Left cardiac atrium (tissue), 4 donors: ENCODE measurements at regions not wholly inside any gene's neighbourhood (a gene's known extent, or its start where the extent isn't known, plus 50 kb on each side); places are given as distances from the start of the nearest gene placed in this dataset.
"Not testable (repeated sequence)": the region's sequence is repeated elsewhere in the genome, so short reads cannot be mapped to it uniquely, and the experiment has no call there.

ENCODE experiments used
- ATAC-seq, 2 donors: fragments of 200-7000 bp; cut with Tn5 transposase; one replicate each; pipeline ENCODE4 v1.9.1; 2020; ENCODE audit warnings: mild to moderate bottlenecking in 2 of 2, moderate library complexity in 2 of 2
- DNase-seq: peaks from one replicate; pipeline ENCODE4 v3.0.0-alpha.2; 2020
- intact Hi-C, 2 donors: fragments of 100-400 bp; cut with DNase I; formaldehyde crosslinking; loops; one replicate each; pipeline versions ENCODE4 v1.14.1 to v1.15.1; 2022 to 2023
- donor health status: DM: no; HTN: yes; CAD: no.
- donor health status: DM: no; HTN: yes; CAD: no; lungs with severe emphysema.
- donor health status: DM: yes; HTN: yes; CAD: no.
- donor health status: Dilated cardiomyopathy.

- intact Hi-C loops: no loop called here
- ATAC-seq: peak in 1 of 2 donors; percentile 35
- DNase-seq: no peak
These were observed 334.0 kb upstream of the NT5E start for GRCh38 chr6:85115876-85116275.

GRCh38 chr6:85115376-85115775 lies 334.5 kb upstream of the NT5E start:
- ATAC-seq: no peak
- no peak for DNase-seq
- intact Hi-C loops: no loop called here

- intact Hi-C loops: no loop called here
- DNase-seq (no peak), ATAC-seq (peak; percentile 7 to 36)
These were observed 335.3 kb upstream of the NT5E start for GRCh38 chr6:85114581-85114935.

- peak; percentile 51 to 59 for ATAC-seq
- intact Hi-C loops: no loop called here
- peak; percentile 20 for DNase-seq
These were observed 335.8 kb upstream of the NT5E start for GRCh38 chr6:85113934-85114580.

GRCh38 chr6:85112540-85112939 lies 337.3 kb upstream of the NT5E start:
- DNase-seq: no peak
- intact Hi-C loops: no loop called here
- ATAC-seq: no peak

GRCh38 chr6:85111481-85112011 lies 338.3 kb upstream of the NT5E start:
- ATAC-seq (peak; percentile 55 to 56), DNase-seq (peak; percentile 29)
- intact Hi-C loops: no loop called here

GRCh38 chr6:85110943-85111342 lies 338.9 kb upstream of the NT5E start:
- ATAC-seq (no peak), DNase-seq (no peak)
- intact Hi-C loops: no loop called here

GRCh38 chr6:85107701-85108100 lies 342.2 kb upstream of the NT5E start:
- intact Hi-C loops: no loop called here
- DNase-seq (no peak), ATAC-seq (no peak)

- ATAC-seq: no peak
- intact Hi-C loops: no loop called here
- no peak for DNase-seq
These were observed 332.6 kb upstream of the TBX18 start for GRCh38 chr6:85096976-85097375.

GRCh38 chr6:85092226-85092625 lies 327.8 kb upstream of the TBX18 start:
- DNase-seq: no peak
- intact Hi-C loops: no loop called here
- ATAC-seq: no peak

- DNase-seq (no peak), ATAC-seq (no peak)
- intact Hi-C loops: no loop called here
These were observed 324.9 kb upstream of the TBX18 start for GRCh38 chr6:85089255-85089654.

GRCh38 chr6:85085875-85086274 lies 321.5 kb upstream of the TBX18 start:
- intact Hi-C loops: no loop called here
- DNase-seq (no peak), ATAC-seq (no peak)

GRCh38 chr6:85081102-85081501 lies 316.7 kb upstream of the TBX18 start:
- DNase-seq: no peak
- ATAC-seq: no peak
- intact Hi-C loops: no loop called here

GRCh38 chr6:85079761-85080160 lies 315.4 kb upstream of the TBX18 start:
- no peak for ATAC-seq
- intact Hi-C loops: no loop called here
- no peak for DNase-seq

GRCh38 chr6:85078058-85078457 lies 313.7 kb upstream of the TBX18 start:
- DNase-seq: no peak
- ATAC-seq: peak; percentile 30 to 95
- intact Hi-C loops: no loop called here

GRCh38 chr6:85077098-85077497 lies 312.7 kb upstream of the TBX18 start:
- DNase-seq (no peak), ATAC-seq (no peak)
- intact Hi-C loops: no loop called here

- ATAC-seq, DNase-seq, intact Hi-C loops: not testable (repeated sequence)
These were observed 307.4 kb upstream of the TBX18 start for GRCh38 chr6:85071845-85072244.

GRCh38 chr6:85069577-85069976 lies 305.2 kb upstream of the TBX18 start:
- DNase-seq (no peak), ATAC-seq (no peak)
- intact Hi-C loops: no loop called here

GRCh38 chr6:85068221-85068620 lies 303.8 kb upstream of the TBX18 start:
- intact Hi-C loops: no loop called here
- ATAC-seq: no peak
- no peak for DNase-seq

- DNase-seq (no peak), ATAC-seq (no peak)
- intact Hi-C loops: no loop called here
These were observed 301.9 kb upstream of the TBX18 start for GRCh38 chr6:85066266-85066665.

- intact Hi-C loops: no loop called here
- ATAC-seq (no peak), DNase-seq (no peak)
These were observed 301.4 kb upstream of the TBX18 start for GRCh38 chr6:85065831-85066230.

- DNase-seq (no peak), ATAC-seq (no peak)
- intact Hi-C loops: no loop called here
These were observed 299.2 kb upstream of the TBX18 start for GRCh38 chr6:85063611-85064010.
